ENCODE measurements at regions not wholly inside any gene's neighbourhood (a gene's known extent, or its start where the extent isn't known, plus 50 kb on each side); places are given as distances from the start of the nearest gene placed in this dataset.

- 66 to 68% methylated on average over 2 of the region's 2 CpGs for WGBS, 2 donors (ENCODE audit: low coverage in 1 of 2)
- Histone ChIP-seq H3K9me3 (no peaks in the 10 kb centered on the region), H3K27ac (no peak overlapping the region), H3K4me3 (no peak overlapping the region), H3K27me3 (no peaks in the 10 kb centered on the region), H3K36me3 (no peaks in the 10 kb centered on the region), H3K4me1 (no peaks in the 10 kb centered on the region)
- TF ChIP-seq EP300 (IDR thresholded peaks at IDR 0.05; ENCODE audit: low read depth) (no peak), POLR2A (IDR thresholded peaks at IDR 0.05) (no peak)
- DNase-seq, result no peak
- in situ Hi-C loops (cut with MboI; ENCODE audit: low pct_ligation_motif_present in 1 of 4, low pct_unique_long_range_greater_than_20kb in 1 of 4, low sequenced_read_pairs in 3 of 4) (no loop called here), intact Hi-C loops (cut with DNase I; ENCODE audit: low total_unique reads) (no loop called here)
Observed at GRCh38 chr9:106655966-106656365, 207.0 kb upstream of the ZNF462 start.

- no peak for TF ChIP-seq POLR2AphosphoS5 (IDR thresholded peaks at IDR 0.05)
- TF ChIP-seq POLR2A (IDR thresholded peaks at IDR 0.05), result no peak
- no peak for DNase-seq
- Histone ChIP-seq H3K27me3 (no peaks in the 10 kb centered on the region), H3K9me3 (no peaks in the 10 kb centered on the region), H3K4me1 (no peaks in the 10 kb centered on the region), H3K27ac (no peak overlapping the region), H3K4me3 (no peak overlapping the region), H3K36me3 (no peaks in the 10 kb centered on the region)
- in situ Hi-C loops (cut with MboI; ENCODE audit: low pct_ligation_motif_present in 1 of 4, low pct_unique_long_range_greater_than_20kb in 1 of 4, low sequenced_read_pairs in 3 of 4), result no loop called here
- intact Hi-C loops (cut with DNase I; ENCODE audit: low total_unique reads), result no loop called here
Observed at GRCh38 chr9:106657926-106658325, 205.0 kb upstream of the ZNF462 start.

DNA sequence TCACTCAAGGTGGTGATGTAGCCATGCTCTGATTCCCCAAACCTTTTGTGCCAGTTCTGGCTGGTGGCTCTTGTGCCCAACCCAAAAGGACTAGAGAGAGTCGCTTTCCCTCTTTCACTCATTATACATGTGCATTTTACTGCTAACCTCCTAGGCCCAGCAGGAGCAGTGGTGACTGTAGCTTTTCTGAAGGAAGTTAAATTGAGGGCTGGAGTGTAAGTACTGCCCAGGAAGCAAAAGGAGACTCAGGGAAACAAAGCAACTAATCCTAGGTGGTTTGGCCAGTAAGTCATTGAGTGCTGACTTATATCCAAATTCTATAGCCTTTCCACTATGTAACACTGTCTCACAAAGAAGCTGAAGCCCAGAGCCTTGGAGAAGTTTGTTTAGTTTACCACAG, 194.4 kb upstream of the ZNF462 start:
- H3K36me3 ChIP-seq, result no peaks in the 10 kb centered on the region
- H3K4me3 ChIP-seq, result no peak overlapping the region
- DNase-seq, result no peak
- no peaks in the 10 kb centered on the region for H3K27me3 ChIP-seq
- intact Hi-C loops (cut with DNase I; ENCODE audit: low total_unique reads) (no loop called here), in situ Hi-C loops (cut with MboI; ENCODE audit: low pct_ligation_motif_present in 1 of 4, low pct_unique_long_range_greater_than_20kb in 1 of 4, low sequenced_read_pairs in 3 of 4) (no loop called here)
- H3K27ac ChIP-seq, result no peak overlapping the region
- TF ChIP-seq POLR2AphosphoS5 (IDR thresholded peaks at IDR 0.05) (no peak), CTCF (IDR thresholded peaks at IDR 0.05) (no peak), POLR2A (IDR thresholded peaks at IDR 0.05) (no peak), EP300 (IDR thresholded peaks at IDR 0.05; ENCODE audit: low read depth) (no peak)
- 86% methylated on average over 1 of the region's 1 CpG for WGBS, 2 donors (ENCODE audit: low coverage in 1 of 2)
- no peaks in the 10 kb centered on the region for H3K9me3 ChIP-seq
- H3K4me1 ChIP-seq, result no peaks in the 10 kb centered on the region

GRCh38 chr9:106669835-106670234, 193.1 kb upstream of the ZNF462 start:
- no peak for DNase-seq
- WGBS, 2 donors (ENCODE audit: low coverage in 1 of 2), result 96 to 100% methylated on average over 1 to 4 of the region's 4 CpGs
- in situ Hi-C loops (cut with MboI; ENCODE audit: low pct_ligation_motif_present in 1 of 4, low pct_unique_long_range_greater_than_20kb in 1 of 4, low sequenced_read_pairs in 3 of 4) (no loop called here), intact Hi-C loops (cut with DNase I; ENCODE audit: low total_unique reads) (no loop called here)
- TF ChIP-seq CTCF (IDR thresholded peaks at IDR 0.05) (no peak), EP300 (IDR thresholded peaks at IDR 0.05; ENCODE audit: low read depth) (no peak), POLR2A (IDR thresholded peaks at IDR 0.05) (no peak), POLR2AphosphoS5 (IDR thresholded peaks at IDR 0.05) (no peak)
- Histone ChIP-seq H3K4me1 (no peaks in the 10 kb centered on the region), H3K27ac (no peak overlapping the region), H3K4me3 (no peak overlapping the region), H3K9me3 (no peaks in the 10 kb centered on the region), H3K27me3 (no peaks in the 10 kb centered on the region), H3K36me3 (no peaks in the 10 kb centered on the region)

DNA sequence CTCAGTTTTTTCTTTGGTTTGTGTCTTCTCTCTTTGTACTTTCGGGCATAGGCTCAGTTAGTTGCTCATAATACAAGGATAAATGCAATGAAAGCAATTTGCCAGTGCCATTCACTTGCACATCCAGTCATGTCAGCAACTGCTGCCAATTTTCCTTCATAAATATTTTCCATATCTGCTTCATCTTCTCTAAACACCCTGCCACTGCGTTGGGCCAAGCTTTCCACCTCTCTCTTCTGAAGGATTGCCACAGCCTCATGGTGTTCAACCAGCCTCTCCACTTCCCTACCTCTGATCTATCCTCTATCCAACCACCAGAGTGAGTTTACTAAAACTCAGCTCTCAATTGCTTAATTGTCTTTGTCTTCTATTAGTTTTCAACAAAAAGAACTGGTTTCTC, 192.5 kb upstream of the ZNF462 start:
- H3K36me3 ChIP-seq, result no peaks in the 10 kb centered on the region
- H3K4me3 ChIP-seq, result no peak overlapping the region
- no peak for TF ChIP-seq EP300 (IDR thresholded peaks at IDR 0.05; ENCODE audit: low read depth)
- no peak for TF ChIP-seq POLR2AphosphoS5 (IDR thresholded peaks at IDR 0.05)
- no peak for TF ChIP-seq POLR2A (IDR thresholded peaks at IDR 0.05)
- TF ChIP-seq CTCF (IDR thresholded peaks at IDR 0.05), result no peak
- H3K9me3 ChIP-seq, result no peaks in the 10 kb centered on the region
- intact Hi-C loops (cut with DNase I; ENCODE audit: low total_unique reads), result no loop called here
- no peak for DNase-seq
- no peak overlapping the region for H3K27ac ChIP-seq
- no peaks in the 10 kb centered on the region for H3K4me1 ChIP-seq
- in situ Hi-C loops (cut with MboI; ENCODE audit: low pct_ligation_motif_present in 1 of 4, low pct_unique_long_range_greater_than_20kb in 1 of 4, low sequenced_read_pairs in 3 of 4), result no loop called here
- no peaks in the 10 kb centered on the region for H3K27me3 ChIP-seq
- 70 to 73% methylated on average over 2 of the region's 2 CpGs for WGBS, 2 donors (ENCODE audit: low coverage in 1 of 2)
